GM23338 (cell line): ENCODE measurements at regions not wholly inside any gene's neighbourhood (a gene's known extent, or its start where the extent isn't known, plus 50 kb on each side); places are given as distances from the start of the nearest gene placed in this dataset.

Experiments
- ATAC-seq: fragments of 200-7000 bp; cut with Tn5 transposase; 3 replicates; pipeline ENCODE4 v1.9.1; 2020
- DNase-seq: peaks from one replicate; pipeline ENCODE4 v3.0.0-alpha.2; 2015; ENCODE audit warnings: low spot score
- H2AFZ ChIP-seq: fragments of 200-600 bp; sonication (generic); 2 replicates; pipeline ENCODE4 v1.8.0; 2016; ENCODE audit warnings: antibody characterized with exemption, mild to moderate bottlenecking, moderate library complexity
- H3F3A ChIP-seq: fragments of 200-600 bp; sonication (generic); replicated peaks from 2 replicates; pipeline ENCODE4 v1.8.0; 2017; ENCODE audit warnings: antibody characterized with exemption, mixed run types, low read depth
- H3K27ac ChIP-seq: fragments of 200-600 bp; sonication (generic); 2 replicates; pipeline ENCODE4 v1.6.1; 2016; ENCODE audit warnings: low read depth
- H3K27me3 ChIP-seq: fragments of 200-600 bp; sonication (generic); 2 replicates; pipeline ENCODE4 v1.8.0; 2016; ENCODE audit warnings: mild to moderate bottlenecking, mixed run types, moderate library complexity; ENCODE audit not compliant: insufficient read depth
- H3K36me3 ChIP-seq: fragments of 200-600 bp; sonication (generic); 2 replicates; pipeline ENCODE4 v1.8.0; 2016; ENCODE audit warnings: mild to moderate bottlenecking; ENCODE audit not compliant: insufficient read depth
- H3K4me1 ChIP-seq: fragments of 200-600 bp; sonication (generic); 2 replicates; pipeline ENCODE4 v1.8.0; 2016; ENCODE audit warnings: mild to moderate bottlenecking, moderate library complexity; ENCODE audit not compliant: insufficient read depth
- H3K4me2 ChIP-seq: fragments of 200-600 bp; sonication (generic); 2 replicates; pipeline ENCODE4 v1.7.1; 2017; ENCODE audit warnings: mixed run types
- H3K4me3 ChIP-seq: fragments of 200-600 bp; sonication (generic); 2 replicates; pipeline ENCODE4 v1.6.1; 2016; ENCODE audit warnings: mixed run types
- H3K79me2 ChIP-seq: fragments of 200-600 bp; sonication (generic); replicated peaks from 2 replicates; pipeline ENCODE4 v1.8.0; 2017; ENCODE audit warnings: mild to moderate bottlenecking; ENCODE audit not compliant: insufficient read depth
- H3K9me2 ChIP-seq: fragments of 200-600 bp; sonication (generic); 2 replicates; pipeline ENCODE4 v1.8.0; 2017; ENCODE audit not compliant: insufficient read depth
- H4K20me1 ChIP-seq: fragments of 200-600 bp; sonication (generic); replicated peaks from 2 replicates; pipeline ENCODE4 v1.8.0; 2017; ENCODE audit warnings: mild to moderate bottlenecking; ENCODE audit not compliant: insufficient read depth
- H3K27ac Mint-ChIP-seq: 2 replicates; pipeline ENCODE4 v1.8.0; 2020; ENCODE audit warnings: inconsistent platforms, mild to moderate bottlenecking, moderate library complexity, mixed read lengths
- H3K27me3 Mint-ChIP-seq: 3 replicates; pipeline ENCODE4 v1.8.0; 2022; ENCODE audit warnings: low read depth, mild to moderate bottlenecking, moderate library complexity, mixed read lengths, inconsistent platforms; ENCODE audit not compliant: insufficient read depth, poor library complexity
- H3K36me3 Mint-ChIP-seq: 3 replicates; pipeline ENCODE4 v1.8.0; 2021; ENCODE audit warnings: low read depth, mild to moderate bottlenecking, inconsistent platforms, moderate library complexity, mixed read lengths
- H3K4me1 Mint-ChIP-seq: 3 replicates; pipeline ENCODE4 v1.8.0; 2020; ENCODE audit warnings: mild to moderate bottlenecking, inconsistent platforms, mixed read lengths
- H3K4me3 Mint-ChIP-seq: 3 replicates; pipeline ENCODE4 v1.8.0; 2021; ENCODE audit warnings: moderate library complexity, mild to moderate bottlenecking, inconsistent platforms, mixed read lengths
- H3K9me3 Mint-ChIP-seq: 3 replicates; pipeline ENCODE4 v1.8.0; 2020; ENCODE audit warnings: moderate library complexity, mild to moderate bottlenecking, inconsistent platforms, mixed read lengths
- EZH2 ChIP-seq: fragments of 200-600 bp; sonication (generic); IDR thresholded peaks from one replicate; pipeline ENCODE4 v1.8.0; 2017; ENCODE audit warnings: antibody characterized with exemption, mild to moderate bottlenecking, low read depth; ENCODE audit not compliant: unreplicated experiment
- EZH2phosphoT487 ChIP-seq: fragments of 200-600 bp; sonication (generic); IDR thresholded peaks from one replicate; pipeline ENCODE4 v1.8.1; 2018; ENCODE audit warnings: antibody characterized with exemption; ENCODE audit not compliant: unreplicated experiment
- JUNB ChIP-seq: IDR thresholded peaks from one replicate; pipeline ENCODE4 v1.6.1; 2016; ENCODE audit warnings: antibody characterized with exemption; ENCODE audit not compliant: unreplicated experiment
- NANOG ChIP-seq: IDR thresholded peaks from 2 replicates; pipeline ENCODE4 v1.6.1; 2016; ENCODE audit warnings: antibody characterized with exemption, borderline replicate concordance
- POLR2AphosphoS5 ChIP-seq: IDR thresholded peaks from 2 replicates; pipeline ENCODE4 v1.6.1; 2016; ENCODE audit warnings: antibody characterized with exemption, low read depth
- REST ChIP-seq: IDR thresholded peaks from one replicate; pipeline ENCODE4 v1.6.1; 2018; ENCODE audit warnings: antibody characterized with exemption; ENCODE audit not compliant: unreplicated experiment
- ZNF114 ChIP-seq: fragments of 250-450 bp; sonication (Bioruptor Pico); IDR thresholded peaks from 2 replicates; pipeline ENCODE4 v1.5.0; 2020; ENCODE audit warnings: mild to moderate bottlenecking, moderate library complexity
- ZNF331 ChIP-seq: fragments of 250-450 bp; sonication (Bioruptor Pico); IDR thresholded peaks from 2 replicates; pipeline ENCODE4 v1.5.0; 2020; ENCODE audit warnings: low read depth, mild to moderate bottlenecking, moderate library complexity
- TF ChIP-seq, protein P1 (sequence below): IDR thresholded peaks from 2 replicates; pipeline ENCODE4 v1.6.1; 2016; ENCODE audit warnings: antibody characterized with exemption
- TF ChIP-seq, protein P2 (sequence below), 2 experiments: fragments of 200-600 bp in 1 of 2; sonication (generic) in 1 of 2; conservative IDR thresholded peaks; 2 replicates each; pipeline versions ENCODE4 v1.5.1 to v1.6.1; 2016 to 2017; ENCODE audit warnings: antibody characterized with exemption in 2 of 2, low read depth in 2 of 2, mild to moderate bottlenecking in 2 of 2, moderate library complexity in 1 of 2

DNA sequence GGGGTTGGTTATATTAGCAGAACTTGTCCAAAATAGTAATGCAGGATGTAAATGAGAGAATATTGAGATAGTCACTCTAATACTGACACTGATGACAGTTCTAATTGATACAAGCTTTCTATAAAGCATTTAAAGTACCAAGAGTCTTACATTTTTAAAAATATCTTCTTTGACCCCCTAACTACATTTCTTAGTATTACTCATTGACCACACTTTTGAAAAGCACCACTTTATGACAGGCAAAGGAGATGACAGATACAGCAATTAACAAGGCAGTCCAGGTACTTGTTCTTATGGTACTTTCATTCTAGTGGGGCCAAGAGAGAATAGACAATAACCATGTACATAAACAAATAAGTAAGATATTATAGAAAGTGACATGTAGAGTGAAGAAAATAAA lies 139.4 kb upstream of the EYA4 start (continued):
- TF ChIP-seq REST, result no peak
- no peak for TF ChIP-seq NANOG

DNA sequence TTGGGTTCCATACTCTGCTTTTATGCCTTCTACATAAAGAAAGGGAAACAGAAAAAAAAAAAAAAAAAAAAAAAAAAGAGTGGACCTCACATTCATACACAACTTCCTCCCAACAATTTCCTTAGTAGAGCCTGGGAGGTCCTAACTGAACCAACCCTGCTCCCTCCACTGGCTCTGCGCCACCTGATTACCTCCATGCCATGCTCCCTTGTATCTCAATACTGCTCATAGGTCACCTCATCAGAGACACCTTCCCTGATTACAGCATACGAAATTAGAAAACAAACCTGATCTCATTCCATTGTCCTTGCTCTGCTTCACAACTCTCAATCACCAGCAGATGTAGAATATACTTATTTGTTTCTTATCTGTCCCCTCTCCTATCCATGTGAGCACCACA lies 134.2 kb upstream of the EYA4 start:
- H3K9me3 Mint-ChIP-seq, result no peaks in the 10 kb centered on the region
- H3K36me3 Mint-ChIP-seq, result no peaks in the 10 kb centered on the region
- no peaks in the 10 kb centered on the region for H3K4me1 ChIP-seq
- H2AFZ ChIP-seq, result no peak overlapping the region
- H3K4me2 ChIP-seq, result no peak overlapping the region
- no peaks in the 10 kb centered on the region for H3K79me2 ChIP-seq
- no peak overlapping the region for H3K27ac ChIP-seq
- no peak overlapping the region for H3K27ac Mint-ChIP-seq
- H3K4me1 Mint-ChIP-seq, result peaks cover 5% of the 10 kb centered on the region; the same call in 2 of the 3 replicates
- no peaks in the 10 kb centered on the region for H4K20me1 ChIP-seq
- H3K4me3 Mint-ChIP-seq, result no peak overlapping the region
- ATAC-seq, result no peak
- no peaks in the 10 kb centered on the region for H3K36me3 ChIP-seq
- no peak overlapping the region for H3K4me3 ChIP-seq
- no peak for DNase-seq
- H3F3A ChIP-seq, result no peaks in the 10 kb centered on the region
- H3K27me3 Mint-ChIP-seq, result no peaks in the 10 kb centered on the region
- no peaks in the 10 kb centered on the region for H3K27me3 ChIP-seq
- no peaks in the 10 kb centered on the region for H3K9me2 ChIP-seq
- TF ChIP-seq EZH2phosphoT487, result no peak
- no peak for TF ChIP-seq REST
- no peak for TF ChIP-seq ZNF331 (CRISPR knock-in tag)
- TF ChIP-seq, protein P1, sequence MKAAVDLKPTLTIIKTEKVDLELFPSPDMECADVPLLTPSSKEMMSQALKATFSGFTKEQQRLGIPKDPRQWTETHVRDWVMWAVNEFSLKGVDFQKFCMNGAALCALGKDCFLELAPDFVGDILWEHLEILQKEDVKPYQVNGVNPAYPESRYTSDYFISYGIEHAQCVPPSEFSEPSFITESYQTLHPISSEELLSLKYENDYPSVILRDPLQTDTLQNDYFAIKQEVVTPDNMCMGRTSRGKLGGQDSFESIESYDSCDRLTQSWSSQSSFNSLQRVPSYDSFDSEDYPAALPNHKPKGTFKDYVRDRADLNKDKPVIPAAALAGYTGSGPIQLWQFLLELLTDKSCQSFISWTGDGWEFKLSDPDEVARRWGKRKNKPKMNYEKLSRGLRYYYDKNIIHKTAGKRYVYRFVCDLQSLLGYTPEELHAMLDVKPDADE, result no peak
- TF ChIP-seq EZH2, result no peak
- TF ChIP-seq ZNF114 (CRISPR knock-in tag), result no peak
- TF ChIP-seq JUNB, result no peak
- TF ChIP-seq, protein P2, sequence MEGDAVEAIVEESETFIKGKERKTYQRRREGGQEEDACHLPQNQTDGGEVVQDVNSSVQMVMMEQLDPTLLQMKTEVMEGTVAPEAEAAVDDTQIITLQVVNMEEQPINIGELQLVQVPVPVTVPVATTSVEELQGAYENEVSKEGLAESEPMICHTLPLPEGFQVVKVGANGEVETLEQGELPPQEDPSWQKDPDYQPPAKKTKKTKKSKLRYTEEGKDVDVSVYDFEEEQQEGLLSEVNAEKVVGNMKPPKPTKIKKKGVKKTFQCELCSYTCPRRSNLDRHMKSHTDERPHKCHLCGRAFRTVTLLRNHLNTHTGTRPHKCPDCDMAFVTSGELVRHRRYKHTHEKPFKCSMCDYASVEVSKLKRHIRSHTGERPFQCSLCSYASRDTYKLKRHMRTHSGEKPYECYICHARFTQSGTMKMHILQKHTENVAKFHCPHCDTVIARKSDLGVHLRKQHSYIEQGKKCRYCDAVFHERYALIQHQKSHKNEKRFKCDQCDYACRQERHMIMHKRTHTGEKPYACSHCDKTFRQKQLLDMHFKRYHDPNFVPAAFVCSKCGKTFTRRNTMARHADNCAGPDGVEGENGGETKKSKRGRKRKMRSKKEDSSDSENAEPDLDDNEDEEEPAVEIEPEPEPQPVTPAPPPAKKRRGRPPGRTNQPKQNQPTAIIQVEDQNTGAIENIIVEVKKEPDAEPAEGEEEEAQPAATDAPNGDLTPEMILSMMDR (conservative IDR thresholded peaks at IDR 0.05; ENCODE audit: low read depth in 2 of 2), result no peak
- TF ChIP-seq POLR2AphosphoS5, result no peak
